ENCODE measurements at regions not wholly inside any gene's neighbourhood (a gene's known extent, or its start where the extent isn't known, plus 50 kb on each side); places are given as distances from the start of the nearest gene placed in this dataset.

DNA sequence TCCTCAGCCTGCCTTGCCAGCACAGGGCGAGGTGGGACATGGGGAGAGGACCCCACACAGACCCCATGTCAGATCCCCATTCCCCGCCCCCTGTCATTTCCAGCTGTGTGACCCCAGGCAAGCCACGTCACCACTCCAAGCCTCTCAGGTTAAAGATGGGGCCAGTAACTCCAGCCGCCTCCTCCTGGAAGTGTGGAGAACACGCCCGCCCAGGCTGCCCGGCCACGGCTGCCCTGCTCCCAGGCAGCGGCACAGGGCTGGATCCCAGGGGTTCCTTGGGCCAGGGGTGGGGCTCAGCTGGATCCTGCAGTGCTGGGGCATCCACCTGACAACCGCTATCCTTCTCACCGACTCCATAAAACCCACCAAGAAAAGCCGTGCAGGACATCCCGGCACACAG, 86.1 kb downstream of the PDGFA start:
- Histone ChIP-seq H3K4me1 (ENCODE audit: control insufficient read depth, extremely low read depth, insufficient read depth, low read length) (peaks cover 8% of the 10 kb centered on the region), H3K9me1 (replicated peaks; ENCODE audit: control insufficient read depth, extremely low read depth, insufficient read depth, low read length) (no peaks in the 10 kb centered on the region), H3K27me3 (ENCODE audit: control insufficient read depth in 2 of 2, insufficient read depth in 2 of 2, low read length in 2 of 2) (no peaks in the 10 kb centered on the region), H3K4me3 (replicated peaks in 1 of 3; ENCODE audit: insufficient read depth in 1 of 3, low read depth in 1 of 3, low read length in 3 of 3) (no peak overlapping the region), H4K20me1 (replicated peaks; ENCODE audit: control insufficient read depth, extremely low read depth, insufficient read depth, low read length) (no peaks in the 10 kb centered on the region), H3K4me2 (ENCODE audit: insufficient read depth, low read length) (no peak overlapping the region), H3K9ac (replicated peaks; ENCODE audit: extremely low read depth, insufficient read depth, low read length) (no peak overlapping the region), H3K79me2 (ENCODE audit: control insufficient read depth, insufficient read depth, low read length) (no peaks in the 10 kb centered on the region), H2AFZ (ENCODE audit: low read depth, low read length) (no peak overlapping the region), H3K36me3 (ENCODE audit: control insufficient read depth in 2 of 2, extremely low read depth in 1 of 2, insufficient read depth in 2 of 2, low read length in 2 of 2) (no peaks in the 10 kb centered on the region), H3K27ac (ENCODE audit: insufficient read depth, low read depth, low read length) (no peak overlapping the region), H3K9me3 (replicated peaks; ENCODE audit: control insufficient read depth, insufficient read depth, low read length) (no peaks in the 10 kb centered on the region)
- FAIRE-seq, result no peak
- no peak for DNase-seq (ENCODE audit: low read depth, low spot score)
- dilution Hi-C loops (cut with MboI; ENCODE audit: extremely low pct_ligation_motif_present, low sequenced_read_pairs), result no loop called here
- intact Hi-C loops (cut with micrococcal nuclease), result no loop called here
- POLR2A ChIA-PET, result no interaction called here
- CTCF ChIA-PET, result no interaction called here
- no TSS peak for BruUV-seq (replicated peaks)
- no peak for TF ChIP-seq MYC (IDR thresholded peaks at IDR 0.05; ENCODE audit: low read depth, low read length)
- TF ChIP-seq, protein P1, sequence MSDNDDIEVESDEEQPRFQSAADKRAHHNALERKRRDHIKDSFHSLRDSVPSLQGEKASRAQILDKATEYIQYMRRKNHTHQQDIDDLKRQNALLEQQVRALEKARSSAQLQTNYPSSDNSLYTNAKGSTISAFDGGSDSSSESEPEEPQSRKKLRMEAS (IDR thresholded peaks at IDR 0.05; ENCODE audit: insufficient read depth, insufficient read length), result no peak
- no peak for TF ChIP-seq EZH2 (IDR thresholded peaks at IDR 0.05; ENCODE audit: borderline replicate concordance, low read depth, low read length, severe bottlenecking)
- no peak for TF ChIP-seq GATA2 (IDR thresholded peaks at IDR 0.05; ENCODE audit: insufficient read depth, insufficient read length, low read depth, low read length)
- TF ChIP-seq, protein P2, sequence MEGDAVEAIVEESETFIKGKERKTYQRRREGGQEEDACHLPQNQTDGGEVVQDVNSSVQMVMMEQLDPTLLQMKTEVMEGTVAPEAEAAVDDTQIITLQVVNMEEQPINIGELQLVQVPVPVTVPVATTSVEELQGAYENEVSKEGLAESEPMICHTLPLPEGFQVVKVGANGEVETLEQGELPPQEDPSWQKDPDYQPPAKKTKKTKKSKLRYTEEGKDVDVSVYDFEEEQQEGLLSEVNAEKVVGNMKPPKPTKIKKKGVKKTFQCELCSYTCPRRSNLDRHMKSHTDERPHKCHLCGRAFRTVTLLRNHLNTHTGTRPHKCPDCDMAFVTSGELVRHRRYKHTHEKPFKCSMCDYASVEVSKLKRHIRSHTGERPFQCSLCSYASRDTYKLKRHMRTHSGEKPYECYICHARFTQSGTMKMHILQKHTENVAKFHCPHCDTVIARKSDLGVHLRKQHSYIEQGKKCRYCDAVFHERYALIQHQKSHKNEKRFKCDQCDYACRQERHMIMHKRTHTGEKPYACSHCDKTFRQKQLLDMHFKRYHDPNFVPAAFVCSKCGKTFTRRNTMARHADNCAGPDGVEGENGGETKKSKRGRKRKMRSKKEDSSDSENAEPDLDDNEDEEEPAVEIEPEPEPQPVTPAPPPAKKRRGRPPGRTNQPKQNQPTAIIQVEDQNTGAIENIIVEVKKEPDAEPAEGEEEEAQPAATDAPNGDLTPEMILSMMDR (IDR thresholded peaks at IDR 0.05; ENCODE audit: extremely low read depth in 1 of 2, insufficient read depth in 1 of 2, low read depth in 1 of 2, low read length in 2 of 2), result no peak

Measured in endothelial cell of umbilical vein (primary cell).